HepG2 (cell line): ENCODE measurements at regions not wholly inside any gene's neighbourhood (a gene's known extent, or its start where the extent isn't known, plus 50 kb on each side); places are given as distances from the start of the nearest gene placed in this dataset.

ENCODE experiments used
- ARID5B ChIP-seq: IDR thresholded peaks from 2 replicates; pipeline ENCODE4 v1.4.0; 2020; ENCODE audit warnings: mild to moderate bottlenecking, missing genetic modification reagents
- ATF6 ChIP-seq: sonication (generic); formaldehyde crosslinking; conservative IDR thresholded peaks from 2 replicates; pipeline ENCODE4 v1.4.0; 2020; ENCODE audit warnings: missing genetic modification reagents
- HDAC2 ChIP-seq: sonication (generic); formaldehyde crosslinking; IDR thresholded peaks from 2 replicates; pipeline ENCODE4 v1.4.0; 2020; ENCODE audit warnings: missing genetic modification reagents
- KAT8 ChIP-seq: IDR thresholded peaks from 2 replicates; pipeline ENCODE4 v1.6.1; 2016; ENCODE audit warnings: missing genetic modification reagents, missing compliant biosample characterization
- NFKB2 ChIP-seq: sonication (generic); formaldehyde crosslinking; IDR thresholded peaks from 2 replicates; pipeline ENCODE4 v1.4.0; 2020; ENCODE audit warnings: missing genetic modification reagents, borderline replicate concordance
- SNAPC4 ChIP-seq: sonication (generic); formaldehyde crosslinking; IDR thresholded peaks from 2 replicates; pipeline ENCODE4 v1.4.0; 2020; ENCODE audit warnings: mild to moderate bottlenecking, missing genetic modification reagents
- U2AF1 ChIP-seq: fragments of 200-400 bp; formaldehyde crosslinking; optimal IDR thresholded peaks from 2 replicates; pipeline ENCODE3; 2017; ENCODE audit warnings: mild to moderate bottlenecking, low read depth, low read length
- ZSCAN29 ChIP-seq: sonication (generic); formaldehyde crosslinking; conservative IDR thresholded peaks from 2 replicates; pipeline ENCODE4 v1.4.0; 2020; ENCODE audit warnings: mild to moderate bottlenecking, missing genetic modification reagents
- TF ChIP-seq, protein P1 (sequence below): sonication (generic); formaldehyde crosslinking; IDR thresholded peaks from 2 replicates; pipeline ENCODE4 v1.4.0; 2020; ENCODE audit warnings: missing genetic modification reagents, mild to moderate bottlenecking, borderline replicate concordance
- TF ChIP-seq, protein P2 (sequence below): sonication (generic); formaldehyde crosslinking; IDR thresholded peaks from 2 replicates; pipeline ENCODE4 v1.5.0; 2020; ENCODE audit warnings: mild to moderate bottlenecking, missing genetic modification reagents

DNA sequence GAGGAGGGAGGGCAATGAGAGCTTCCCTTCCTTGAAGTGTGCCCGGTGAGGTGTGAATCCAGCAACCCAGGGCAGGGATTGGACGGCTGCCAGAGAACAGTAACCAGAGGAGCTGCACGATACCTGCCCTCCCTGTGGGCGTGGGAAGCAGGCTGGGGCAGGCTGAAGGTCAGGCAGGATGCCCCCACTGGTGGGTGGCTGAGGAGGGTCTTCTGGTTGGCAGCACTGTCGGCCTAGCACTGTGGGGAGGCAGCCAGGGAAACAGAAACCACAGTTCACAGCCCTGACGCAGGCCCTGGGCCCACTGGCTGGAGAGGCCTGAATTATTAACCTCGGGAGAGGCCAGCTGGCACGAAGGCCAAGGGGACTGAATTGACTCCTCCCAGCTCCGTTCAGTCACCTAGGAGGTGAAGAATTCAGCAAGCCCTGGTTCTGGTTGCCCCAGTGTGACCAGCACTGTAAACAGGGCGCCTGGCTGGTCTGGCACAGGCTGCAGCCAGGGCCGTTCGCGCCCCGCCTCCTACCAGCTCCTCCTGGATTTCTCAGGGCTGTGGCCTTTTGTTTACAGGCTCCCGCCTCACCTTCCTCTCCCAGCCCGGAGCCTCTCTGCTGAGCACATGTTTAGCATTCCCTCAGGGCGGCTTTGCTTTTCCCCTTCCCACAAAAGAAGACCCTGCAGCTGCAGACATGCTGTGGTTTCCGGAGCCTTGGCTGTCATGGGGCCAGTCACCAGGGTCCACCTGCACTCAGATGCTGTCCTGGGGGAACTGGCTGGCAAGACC lies 97.8 kb downstream of the B3GNT2 start (continued):
- TF ChIP-seq, protein P1, sequence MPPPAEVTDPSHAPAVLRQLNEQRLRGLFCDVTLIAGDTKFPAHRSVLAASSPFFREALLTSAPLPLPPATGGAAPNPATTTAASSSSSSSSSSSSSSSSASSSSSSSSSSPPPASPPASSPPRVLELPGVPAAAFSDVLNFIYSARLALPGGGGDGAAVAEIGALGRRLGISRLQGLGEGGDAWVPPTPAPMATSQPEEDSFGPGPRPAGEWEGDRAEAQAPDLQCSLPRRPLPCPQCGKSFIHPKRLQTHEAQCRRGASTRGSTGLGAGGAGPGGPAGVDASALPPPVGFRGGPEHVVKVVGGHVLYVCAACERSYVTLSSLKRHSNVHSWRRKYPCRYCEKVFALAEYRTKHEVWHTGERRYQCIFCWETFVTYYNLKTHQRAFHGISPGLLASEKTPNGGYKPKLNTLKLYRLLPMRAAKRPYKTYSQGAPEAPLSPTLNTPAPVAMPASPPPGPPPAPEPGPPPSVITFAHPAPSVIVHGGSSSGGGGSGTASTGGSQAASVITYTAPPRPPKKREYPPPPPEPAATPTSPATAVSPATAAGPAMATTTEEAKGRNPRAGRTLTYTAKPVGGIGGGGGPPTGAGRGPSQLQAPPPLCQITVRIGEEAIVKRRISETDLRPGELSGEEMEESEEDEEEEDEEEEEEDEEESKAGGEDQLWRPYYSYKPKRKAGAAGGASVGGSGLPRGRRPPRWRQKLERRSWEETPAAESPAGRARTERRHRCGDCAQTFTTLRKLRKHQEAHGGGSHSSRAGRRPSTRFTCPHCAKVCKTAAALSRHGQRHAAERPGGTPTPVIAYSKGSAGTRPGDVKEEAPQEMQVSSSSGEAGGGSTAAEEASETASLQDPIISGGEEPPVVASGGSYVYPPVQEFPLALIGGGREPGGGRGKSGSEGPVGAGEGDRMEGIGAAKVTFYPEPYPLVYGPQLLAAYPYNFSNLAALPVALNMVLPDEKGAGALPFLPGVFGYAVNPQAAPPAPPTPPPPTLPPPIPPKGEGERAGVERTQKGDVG: peak; percentile 89
- TF ChIP-seq NFKB2: no peak
- TF ChIP-seq, protein P2, sequence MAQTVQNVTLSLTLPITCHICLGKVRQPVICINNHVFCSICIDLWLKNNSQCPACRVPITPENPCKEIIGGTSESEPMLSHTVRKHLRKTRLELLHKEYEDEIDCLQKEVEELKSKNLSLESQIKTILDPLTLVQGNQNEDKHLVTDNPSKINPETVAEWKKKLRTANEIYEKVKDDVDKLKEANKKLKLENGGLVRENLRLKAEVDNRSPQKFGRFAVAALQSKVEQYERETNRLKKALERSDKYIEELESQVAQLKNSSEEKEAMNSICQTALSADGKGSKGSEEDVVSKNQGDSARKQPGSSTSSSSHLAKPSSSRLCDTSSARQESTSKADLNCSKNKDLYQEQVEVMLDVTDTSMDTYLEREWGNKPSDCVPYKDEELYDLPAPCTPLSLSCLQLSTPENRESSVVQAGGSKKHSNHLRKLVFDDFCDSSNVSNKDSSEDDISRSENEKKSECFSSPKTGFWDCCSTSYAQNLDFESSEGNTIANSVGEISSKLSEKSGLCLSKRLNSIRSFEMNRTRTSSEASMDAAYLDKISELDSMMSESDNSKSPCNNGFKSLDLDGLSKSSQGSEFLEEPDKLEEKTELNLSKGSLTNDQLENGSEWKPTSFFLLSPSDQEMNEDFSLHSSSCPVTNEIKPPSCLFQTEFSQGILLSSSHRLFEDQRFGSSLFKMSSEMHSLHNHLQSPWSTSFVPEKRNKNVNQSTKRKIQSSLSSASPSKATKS (CRISPR knock-in tag): no peak
- no peak for TF ChIP-seq U2AF1
- TF ChIP-seq SNAPC4 (CRISPR knock-in tag): 0 out of 2 replicates have a peak, but pooled peaks have one; percentile 44
- 0 out of 2 replicates have a peak, but pooled peaks have one; percentile 61 for TF ChIP-seq ZSCAN29
- peak; percentile 35; the same call in 1 of the 2 replicates for TF ChIP-seq HDAC2 (CRISPR knock-in tag)
- TF ChIP-seq ATF6 (CRISPR knock-in tag): peak; percentile 74; the same call in 1 of the 2 replicates
- TF ChIP-seq KAT8 (CRISPR knock-in tag): peak; percentile 48; the same call in 1 of the 2 replicates
- peak; percentile 7; the same call in 1 of the 2 replicates for TF ChIP-seq ARID5B (CRISPR knock-in tag)
